ENCODE measurements at regions not wholly inside any gene's neighbourhood (a gene's known extent, or its start where the extent isn't known, plus 50 kb on each side); places are given as distances from the start of the nearest gene placed in this dataset.

DNA sequence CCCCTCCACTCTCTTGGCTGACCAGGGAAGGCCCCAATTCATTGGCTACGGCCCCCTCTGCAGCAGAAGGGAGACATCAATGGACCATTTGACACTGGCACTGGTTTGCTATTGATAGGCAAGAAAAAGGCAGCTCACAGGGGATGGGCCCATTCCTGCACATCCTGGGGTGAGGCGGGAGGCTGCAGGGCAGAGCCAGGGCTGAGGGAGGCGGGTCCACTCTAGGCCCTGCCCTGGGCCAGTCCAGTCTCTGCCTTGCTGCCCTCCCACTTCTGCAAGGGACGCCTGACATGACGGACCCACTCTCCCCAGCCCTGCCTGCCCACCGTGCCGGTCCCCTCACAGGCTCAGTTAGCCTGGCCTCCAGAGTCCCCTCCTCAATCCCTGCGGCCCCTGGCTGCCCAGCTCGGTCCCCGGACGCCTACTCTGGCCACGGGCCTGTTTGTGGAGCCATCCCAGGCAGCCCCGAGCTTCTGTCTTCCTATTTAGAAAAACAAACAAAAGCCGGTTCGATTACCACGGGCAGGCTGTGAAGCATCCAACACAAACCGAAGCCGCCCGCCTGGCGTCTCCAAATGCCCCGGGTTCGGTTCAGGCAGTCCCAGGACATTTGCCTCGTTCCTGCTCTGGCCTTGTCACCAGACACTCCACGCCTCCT is 160.7 kb downstream of the IRX5 start:
- TF ChIP-seq, protein P1, sequence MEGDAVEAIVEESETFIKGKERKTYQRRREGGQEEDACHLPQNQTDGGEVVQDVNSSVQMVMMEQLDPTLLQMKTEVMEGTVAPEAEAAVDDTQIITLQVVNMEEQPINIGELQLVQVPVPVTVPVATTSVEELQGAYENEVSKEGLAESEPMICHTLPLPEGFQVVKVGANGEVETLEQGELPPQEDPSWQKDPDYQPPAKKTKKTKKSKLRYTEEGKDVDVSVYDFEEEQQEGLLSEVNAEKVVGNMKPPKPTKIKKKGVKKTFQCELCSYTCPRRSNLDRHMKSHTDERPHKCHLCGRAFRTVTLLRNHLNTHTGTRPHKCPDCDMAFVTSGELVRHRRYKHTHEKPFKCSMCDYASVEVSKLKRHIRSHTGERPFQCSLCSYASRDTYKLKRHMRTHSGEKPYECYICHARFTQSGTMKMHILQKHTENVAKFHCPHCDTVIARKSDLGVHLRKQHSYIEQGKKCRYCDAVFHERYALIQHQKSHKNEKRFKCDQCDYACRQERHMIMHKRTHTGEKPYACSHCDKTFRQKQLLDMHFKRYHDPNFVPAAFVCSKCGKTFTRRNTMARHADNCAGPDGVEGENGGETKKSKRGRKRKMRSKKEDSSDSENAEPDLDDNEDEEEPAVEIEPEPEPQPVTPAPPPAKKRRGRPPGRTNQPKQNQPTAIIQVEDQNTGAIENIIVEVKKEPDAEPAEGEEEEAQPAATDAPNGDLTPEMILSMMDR (IDR thresholded peaks at IDR 0.05; ENCODE audit: low read depth, low read length) = no peak
- no peak overlapping the region for H3K4me3 ChIP-seq (replicated peaks in 1 of 2; ENCODE audit: low read depth in 2 of 2, low read length in 2 of 2)

GRCh38 chr16:55091871-55092230 is 161.2 kb downstream of the IRX5 start:
- DNase-seq (ENCODE audit: low read depth in 2 of 2) = no peak
- TF ChIP-seq, protein P1 (IDR thresholded peaks at IDR 0.05; ENCODE audit: low read depth, low read length) = no peak
- no peak overlapping the region for H3K4me3 ChIP-seq (replicated peaks in 1 of 2; ENCODE audit: low read depth in 2 of 2, low read length in 2 of 2)

More for the DNA sequence above, 160.7 kb downstream of the IRX5 start:
- DNase-seq (ENCODE audit: low read depth in 2 of 2) = no peak

DNA sequence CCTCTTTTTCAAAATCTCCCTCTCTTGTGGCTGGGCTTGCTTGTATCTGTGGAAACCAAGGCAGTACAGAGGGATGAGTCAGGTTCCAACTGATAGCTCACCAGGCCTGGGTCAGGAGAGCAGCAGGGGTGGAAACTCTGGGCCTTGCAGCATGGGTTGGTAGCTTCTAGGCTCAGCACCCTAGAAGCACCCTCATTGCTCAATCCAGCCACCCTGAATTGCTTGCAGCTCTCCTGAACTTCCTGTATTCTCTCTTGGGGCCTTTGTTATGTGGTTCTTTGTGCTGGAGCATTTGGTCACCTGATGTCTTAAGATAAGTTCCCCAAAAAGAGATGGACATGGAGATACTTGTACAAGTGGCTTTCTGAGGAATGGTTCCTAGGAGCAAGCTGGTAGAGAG is 169.4 kb downstream of the IRX5 start:
- no peak for DNase-seq (ENCODE audit: low read depth in 2 of 2)
- H3K4me3 ChIP-seq (replicated peaks in 1 of 2; ENCODE audit: low read depth in 2 of 2, low read length in 2 of 2) = no peak overlapping the region
- TF ChIP-seq, protein P1 (IDR thresholded peaks at IDR 0.05; ENCODE audit: low read depth, low read length) = no peak

DNA sequence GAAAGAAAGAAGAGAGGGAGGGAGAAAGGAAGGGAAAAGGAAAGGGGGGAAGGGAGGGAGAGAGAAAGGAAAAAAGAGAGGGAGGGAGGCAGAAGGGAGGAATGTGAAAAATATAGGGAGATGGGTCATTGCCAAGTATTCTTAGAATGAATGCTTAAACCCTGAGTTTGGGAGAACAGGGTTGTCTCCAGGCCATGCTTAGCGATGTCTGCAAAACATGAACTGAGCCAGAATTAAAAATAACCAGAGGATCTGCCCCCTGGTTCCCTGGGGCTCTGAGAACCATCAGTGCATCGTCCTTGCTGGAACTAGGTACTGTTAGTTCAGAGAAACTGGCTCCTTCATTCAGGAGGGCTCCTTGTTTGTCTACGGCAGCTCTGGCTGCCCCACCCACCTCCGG is 170.4 kb downstream of the IRX5 start:
- DNase-seq (ENCODE audit: low read depth in 2 of 2) = no peak
- H3K4me3 ChIP-seq (replicated peaks in 1 of 2; ENCODE audit: low read depth in 2 of 2, low read length in 2 of 2) = no peak overlapping the region
- TF ChIP-seq, protein P1 (IDR thresholded peaks at IDR 0.05; ENCODE audit: low read depth, low read length) = no peak

GRCh38 chr16:55102077-55102476 is 171.4 kb downstream of the IRX5 start:
- TF ChIP-seq, protein P1 (IDR thresholded peaks at IDR 0.05; ENCODE audit: low read depth, low read length) = no peak
- DNase-seq (ENCODE audit: low read depth in 2 of 2) = no peak
- H3K4me3 ChIP-seq (replicated peaks in 1 of 2; ENCODE audit: low read depth in 2 of 2, low read length in 2 of 2) = no peak overlapping the region

- no peak for DNase-seq (ENCODE audit: low read depth in 2 of 2)
- TF ChIP-seq, protein P1 (IDR thresholded peaks at IDR 0.05; ENCODE audit: low read depth, low read length) = no peak
- no peak overlapping the region for H3K4me3 ChIP-seq (replicated peaks in 1 of 2; ENCODE audit: low read depth in 2 of 2, low read length in 2 of 2)
Observed at GRCh38 chr16:55102531-55102930, 171.9 kb downstream of the IRX5 start.

- no peak overlapping the region for H3K4me3 ChIP-seq (replicated peaks in 1 of 2; ENCODE audit: low read depth in 2 of 2, low read length in 2 of 2)
- DNase-seq (ENCODE audit: low read depth in 2 of 2) = no peak
- TF ChIP-seq, protein P1 (IDR thresholded peaks at IDR 0.05; ENCODE audit: low read depth, low read length) = no peak
Observed at GRCh38 chr16:55107851-55108250, 177.2 kb downstream of the IRX5 start.

Data from cardiac fibroblast (primary cell).